ENCODE measurements at regions not wholly inside any gene's neighbourhood (a gene's known extent, or its start where the extent isn't known, plus 50 kb on each side); places are given as distances from the start of the nearest gene placed in this dataset.

GRCh38 chrX:19270727-19271126 lies 73.0 kb upstream of the PDHA1 start:
- intact Hi-C loops (cut with DNase I) = no loop called here
- Histone ChIP-seq H3K27ac (no peak overlapping the region), H3K9me3 (no peaks in the 10 kb centered on the region), H3K4me3 (no peak overlapping the region), H3K4me1 (no peaks in the 10 kb centered on the region), H3K27me3 (ENCODE audit: low read depth) (no peaks in the 10 kb centered on the region), H3K36me3 (no peaks in the 10 kb centered on the region)
- no peak for ATAC-seq
- DNase-seq = no peak
- no peak for TF ChIP-seq CTCF (IDR thresholded peaks at IDR 0.05)

- intact Hi-C loops (cut with DNase I) = no loop called here
- no peaks in the 10 kb centered on the region for H3K4me1 ChIP-seq
- ATAC-seq (no peak), DNase-seq (no peak)
- no peak overlapping the region for H3K4me3 ChIP-seq
- TF ChIP-seq CTCF (IDR thresholded peaks at IDR 0.05) = no peak
- no peaks in the 10 kb centered on the region for H3K27me3 ChIP-seq (ENCODE audit: low read depth)
- H3K27ac ChIP-seq = no peak overlapping the region
- H3K9me3 ChIP-seq = no peaks in the 10 kb centered on the region
- no peaks in the 10 kb centered on the region for H3K36me3 ChIP-seq
Observed at GRCh38 chrX:19272452-19272851, 71.3 kb upstream of the PDHA1 start.

- ATAC-seq = no peak
- Histone ChIP-seq H3K4me3 (no peak overlapping the region), H3K27ac (no peak overlapping the region), H3K4me1 (no peaks in the 10 kb centered on the region), H3K36me3 (no peaks in the 10 kb centered on the region), H3K27me3 (ENCODE audit: low read depth) (no peaks in the 10 kb centered on the region), H3K9me3 (no peaks in the 10 kb centered on the region)
- TF ChIP-seq CTCF (IDR thresholded peaks at IDR 0.05) = no peak
- DNase-seq = no peak
- intact Hi-C loops (cut with DNase I) = no loop called here
Observed at GRCh38 chrX:19280636-19281035, 63.1 kb upstream of the PDHA1 start.

- H3K9me3 ChIP-seq = no peaks in the 10 kb centered on the region
- no peak for TF ChIP-seq CTCF (IDR thresholded peaks at IDR 0.05)
- ATAC-seq = no peak
- no peak for DNase-seq
- no peaks in the 10 kb centered on the region for H3K36me3 ChIP-seq
- no peak overlapping the region for H3K4me3 ChIP-seq
- no peaks in the 10 kb centered on the region for H3K27me3 ChIP-seq (ENCODE audit: low read depth)
- H3K4me1 ChIP-seq = no peaks in the 10 kb centered on the region
- intact Hi-C loops (cut with DNase I) = no loop called here
- no peak overlapping the region for H3K27ac ChIP-seq
Observed at GRCh38 chrX:19281256-19281655, 62.5 kb upstream of the PDHA1 start.

- ATAC-seq (no peak), DNase-seq (no peak)
- H3K27me3 ChIP-seq (ENCODE audit: low read depth) = no peaks in the 10 kb centered on the region
- TF ChIP-seq CTCF (IDR thresholded peaks at IDR 0.05) = no peak
- intact Hi-C loops (cut with DNase I) = no loop called here
- H3K27ac ChIP-seq = no peak overlapping the region
- no peaks in the 10 kb centered on the region for H3K4me1 ChIP-seq
- no peak overlapping the region for H3K4me3 ChIP-seq
- H3K9me3 ChIP-seq = no peaks in the 10 kb centered on the region
- H3K36me3 ChIP-seq = no peaks in the 10 kb centered on the region
Observed at GRCh38 chrX:19283597-19284339, 60.0 kb upstream of the PDHA1 start.

Measured in lower lobe of right lung (tissue), 2 donors.